Neural cell (in vitro differentiated cells): ENCODE measurements at regions not wholly inside any gene's neighbourhood (a gene's known extent, or its start where the extent isn't known, plus 50 kb on each side); places are given as distances from the start of the nearest gene placed in this dataset.

Experiments used
- CTCF ChIP-seq: fragments of 450-650 bp; IDR thresholded peaks from 2 replicates; pipeline ENCODE4 v1.5.1; 2014; ENCODE audit warnings: antibody characterized with exemption, mild to moderate bottlenecking, moderate library complexity; ENCODE audit not compliant: poor library complexity, severe bottlenecking
- EP300 ChIP-seq: fragments of 450-650 bp; conservative IDR thresholded peaks from 2 replicates; pipeline ENCODE4 v1.6.1; 2014; ENCODE audit warnings: antibody characterized with exemption, mild to moderate bottlenecking, moderate library complexity; ENCODE audit not compliant: poor library complexity, severe bottlenecking
- POLR2AphosphoS5 ChIP-seq: IDR thresholded peaks from 2 replicates; pipeline ENCODE4 v1.6.1; 2012

GRCh38 chr4:103902730-103903129 lies 182.9 kb upstream of the TACR3 start:
- TF ChIP-seq CTCF (no peak), POLR2AphosphoS5 (no peak), EP300 (no peak)
